22Rv1 (cell line): ENCODE measurements at regions not wholly inside any gene's neighbourhood (a gene's known extent, or its start where the extent isn't known, plus 50 kb on each side); places are given as distances from the start of the nearest gene placed in this dataset.

Experiments used
- ZFX ChIP-seq: fragments of 450-650 bp; IDR thresholded peaks from 2 replicates; pipeline ENCODE4 v1.6.1; 2017; ENCODE audit warnings: antibody characterized with exemption, borderline replicate concordance
- TF ChIP-seq, protein P1 (sequence below): fragments of 450-650 bp; IDR thresholded peaks from 2 replicates; pipeline ENCODE4 v1.5.1; 2017; ENCODE audit warnings: mild to moderate bottlenecking

DNA sequence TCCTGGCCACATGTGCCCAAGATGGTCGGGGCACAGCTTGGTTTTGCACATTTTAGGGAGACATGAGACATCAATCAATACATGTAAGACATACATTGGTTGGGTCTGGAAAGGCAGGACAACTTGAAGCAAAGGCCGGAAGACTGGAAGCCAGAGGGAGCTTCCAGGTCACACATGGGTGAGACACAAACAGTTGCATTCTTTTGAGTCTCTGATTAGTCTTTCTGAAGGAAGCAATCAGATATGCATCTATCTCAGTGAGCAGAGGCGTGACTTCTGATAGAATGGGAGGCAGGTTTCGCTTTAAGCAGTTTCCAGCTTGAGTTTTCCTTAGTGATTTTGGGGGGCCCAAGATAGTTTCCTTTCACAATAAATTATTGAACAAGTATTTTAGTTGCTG lies 172.5 kb downstream of the RASEF start:
- TF ChIP-seq, protein P1, sequence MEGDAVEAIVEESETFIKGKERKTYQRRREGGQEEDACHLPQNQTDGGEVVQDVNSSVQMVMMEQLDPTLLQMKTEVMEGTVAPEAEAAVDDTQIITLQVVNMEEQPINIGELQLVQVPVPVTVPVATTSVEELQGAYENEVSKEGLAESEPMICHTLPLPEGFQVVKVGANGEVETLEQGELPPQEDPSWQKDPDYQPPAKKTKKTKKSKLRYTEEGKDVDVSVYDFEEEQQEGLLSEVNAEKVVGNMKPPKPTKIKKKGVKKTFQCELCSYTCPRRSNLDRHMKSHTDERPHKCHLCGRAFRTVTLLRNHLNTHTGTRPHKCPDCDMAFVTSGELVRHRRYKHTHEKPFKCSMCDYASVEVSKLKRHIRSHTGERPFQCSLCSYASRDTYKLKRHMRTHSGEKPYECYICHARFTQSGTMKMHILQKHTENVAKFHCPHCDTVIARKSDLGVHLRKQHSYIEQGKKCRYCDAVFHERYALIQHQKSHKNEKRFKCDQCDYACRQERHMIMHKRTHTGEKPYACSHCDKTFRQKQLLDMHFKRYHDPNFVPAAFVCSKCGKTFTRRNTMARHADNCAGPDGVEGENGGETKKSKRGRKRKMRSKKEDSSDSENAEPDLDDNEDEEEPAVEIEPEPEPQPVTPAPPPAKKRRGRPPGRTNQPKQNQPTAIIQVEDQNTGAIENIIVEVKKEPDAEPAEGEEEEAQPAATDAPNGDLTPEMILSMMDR = no peak
- no peak for TF ChIP-seq ZFX
